ENCODE measurements at regions not wholly inside any gene's neighbourhood (a gene's known extent, or its start where the extent isn't known, plus 50 kb on each side); places are given as distances from the start of the nearest gene placed in this dataset.
"Not testable (repeated sequence)": the region's sequence is repeated elsewhere in the genome, so short reads cannot be mapped to it uniquely, and the experiment has no call there.

DNA sequence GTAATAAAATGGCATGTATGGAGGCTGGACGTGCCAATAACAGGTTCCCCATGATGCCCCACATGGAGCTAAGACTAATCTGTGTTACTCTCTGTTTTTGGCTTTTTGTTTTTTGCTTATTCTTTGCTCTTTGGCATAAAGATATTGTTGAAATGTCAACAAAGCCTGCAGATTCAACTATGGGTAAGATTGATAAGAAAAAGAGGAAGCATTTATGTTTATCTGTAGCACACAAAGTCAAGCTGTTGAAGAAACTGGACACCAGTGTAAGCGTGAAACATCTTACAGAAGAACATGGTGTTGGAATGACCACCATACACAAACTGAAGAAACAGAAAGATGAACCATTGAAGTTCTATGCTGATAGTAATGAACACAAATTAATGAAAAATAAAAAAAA, 402.7 kb downstream of the LTN1 start:
- no peak for DNase-seq (ENCODE audit: low spot score)

DNA sequence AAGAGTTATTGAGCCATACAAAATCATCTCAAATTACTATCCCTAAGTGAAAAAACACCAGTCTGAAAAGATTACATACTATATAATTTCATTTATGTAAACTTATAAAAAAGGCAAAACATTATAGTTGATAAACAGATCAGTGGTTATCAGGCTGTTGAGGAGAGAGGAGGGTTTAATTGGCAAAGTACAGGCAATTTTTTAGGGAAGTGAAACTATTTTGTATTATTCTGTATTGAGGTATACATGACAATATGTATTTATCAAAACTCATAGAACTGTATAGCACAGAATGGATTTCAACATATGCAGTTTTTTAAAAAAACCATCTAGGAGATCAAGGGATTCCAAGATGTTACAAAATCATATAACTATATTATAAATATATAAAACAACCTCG, 403.7 kb downstream of the LTN1 start:
- no peak for DNase-seq (ENCODE audit: low spot score)

DNA sequence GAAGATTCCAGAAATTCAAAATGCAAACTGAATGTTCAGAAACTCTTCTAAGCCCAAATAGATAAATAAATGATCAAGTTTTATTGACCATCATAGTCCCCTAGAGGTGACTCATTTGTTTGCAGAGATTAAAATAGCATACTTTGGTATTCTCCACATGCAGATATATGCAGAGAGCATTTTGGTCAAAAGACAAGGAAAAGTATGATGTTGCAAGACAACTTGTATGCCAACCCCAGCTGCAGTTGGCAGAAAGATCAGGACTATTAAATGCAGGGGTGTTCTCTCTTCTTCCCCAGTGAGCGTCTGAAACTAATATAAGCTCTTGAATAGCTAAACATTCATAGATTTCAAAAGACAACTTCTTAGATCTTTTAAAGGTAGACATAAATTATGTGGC, 404.9 kb downstream of the LTN1 start:
- no peak for DNase-seq (ENCODE audit: low spot score)

DNA sequence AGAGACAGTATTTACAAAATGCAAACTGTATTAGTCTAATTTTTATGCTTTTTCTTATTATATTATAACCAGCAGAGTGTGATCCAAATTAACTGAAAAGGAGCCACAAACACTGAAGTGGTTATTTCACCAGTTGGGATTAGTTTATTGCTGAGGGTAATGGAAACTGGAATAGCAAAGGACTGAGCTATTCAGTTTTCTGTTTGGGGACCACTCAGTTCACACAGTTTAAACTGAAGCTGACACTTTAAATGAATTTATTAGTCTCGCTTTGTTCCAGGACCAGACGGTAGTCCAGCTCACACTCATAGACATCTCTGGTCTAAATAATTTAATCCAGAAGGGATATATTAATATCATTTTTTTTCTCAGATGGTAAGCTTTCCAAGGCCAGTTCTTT, 410.7 kb downstream of the LTN1 start:
- DNase-seq (ENCODE audit: low spot score): no peak

DNA sequence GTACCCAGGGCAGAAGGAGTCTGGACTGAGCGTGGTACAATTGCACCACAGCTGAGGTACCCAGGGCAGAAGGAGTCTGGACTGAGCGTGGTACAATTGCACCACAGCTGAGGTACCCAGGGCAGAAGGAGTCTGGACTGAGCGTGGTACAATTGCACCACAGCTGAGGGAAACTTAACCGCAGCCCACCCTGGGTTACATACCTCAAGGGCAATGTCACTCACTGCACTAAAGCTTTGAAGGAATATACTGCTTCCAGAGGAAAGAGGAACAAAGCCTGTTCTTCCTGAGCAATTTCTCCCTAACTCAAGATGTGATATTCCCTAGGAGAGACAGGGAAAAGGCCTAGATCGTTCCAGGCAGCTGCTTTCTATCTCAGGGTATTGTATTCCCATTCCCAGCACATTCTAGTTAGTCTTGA, 411.4 kb downstream of the LTN1 start:
- not testable (repeated sequence) for DNase-seq (ENCODE audit: low spot score)

DNA sequence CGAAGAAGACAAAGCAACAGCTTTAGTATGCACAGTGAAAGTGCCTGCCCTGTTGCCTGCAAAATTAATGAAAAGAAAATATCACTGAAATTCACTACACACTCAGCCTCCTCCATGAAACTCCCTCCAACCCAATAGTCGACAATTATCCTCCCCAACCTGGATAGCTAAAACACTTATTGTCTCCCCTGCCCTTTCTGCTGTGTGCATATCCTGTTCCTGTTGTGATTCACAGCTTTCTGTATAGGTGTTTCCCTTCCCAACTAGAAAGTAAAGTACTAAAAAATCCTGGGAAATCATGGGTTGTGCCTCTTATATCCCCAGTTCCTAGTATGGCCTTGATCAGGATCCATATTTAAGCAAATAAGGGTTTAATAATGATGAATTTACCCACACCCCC, 412.1 kb downstream of the LTN1 start:
- DNase-seq (ENCODE audit: low spot score): no peak

DNA sequence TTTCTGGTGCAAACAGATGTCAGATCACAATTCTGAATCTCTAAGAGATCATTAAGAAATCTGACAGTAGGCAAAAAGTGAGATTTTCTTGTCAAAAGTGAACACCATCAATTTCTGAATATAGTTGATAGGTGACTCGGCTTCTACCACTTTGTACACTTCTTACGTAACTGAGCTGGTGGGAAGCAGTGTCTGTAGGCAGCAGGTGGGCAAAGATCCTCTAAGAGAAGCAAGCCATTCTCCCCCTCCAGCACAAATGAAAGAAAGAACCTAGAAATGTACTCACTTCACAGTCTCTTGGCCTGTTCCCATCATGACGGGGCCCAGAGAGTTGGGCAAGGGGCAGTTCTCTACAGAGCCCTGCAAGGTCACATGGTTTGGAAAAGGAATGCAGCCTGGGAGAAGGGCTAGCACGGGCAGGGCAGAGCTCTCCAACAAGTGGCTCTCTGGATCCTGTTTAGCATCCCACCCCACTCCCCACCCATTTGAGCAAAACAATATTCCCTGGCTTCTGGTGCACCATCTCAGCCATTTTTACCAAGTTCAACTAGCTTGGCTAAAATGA, 412.6 kb downstream of the LTN1 start:
- DNase-seq (ENCODE audit: low spot score): no peak

DNA sequence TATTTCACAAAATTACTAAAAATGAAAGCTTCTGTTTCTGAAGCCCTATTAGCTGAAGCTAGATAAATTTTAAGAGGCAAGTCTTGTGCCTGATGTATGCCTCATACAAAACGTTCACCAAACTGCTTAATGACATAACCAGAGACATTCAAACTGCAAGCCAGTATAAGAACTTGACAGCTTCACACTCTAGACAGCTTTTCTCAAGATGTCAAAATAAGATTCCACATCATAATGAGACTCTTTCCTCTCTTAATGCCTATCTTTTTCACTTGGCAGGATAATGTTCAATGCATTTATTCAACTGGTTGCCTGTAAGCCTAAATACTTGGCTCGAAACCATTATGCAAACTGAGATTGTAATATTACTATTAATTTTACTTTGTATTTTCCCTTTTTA, 424.0 kb downstream of the LTN1 start:
- DNase-seq (ENCODE audit: low spot score): no peak

DNA sequence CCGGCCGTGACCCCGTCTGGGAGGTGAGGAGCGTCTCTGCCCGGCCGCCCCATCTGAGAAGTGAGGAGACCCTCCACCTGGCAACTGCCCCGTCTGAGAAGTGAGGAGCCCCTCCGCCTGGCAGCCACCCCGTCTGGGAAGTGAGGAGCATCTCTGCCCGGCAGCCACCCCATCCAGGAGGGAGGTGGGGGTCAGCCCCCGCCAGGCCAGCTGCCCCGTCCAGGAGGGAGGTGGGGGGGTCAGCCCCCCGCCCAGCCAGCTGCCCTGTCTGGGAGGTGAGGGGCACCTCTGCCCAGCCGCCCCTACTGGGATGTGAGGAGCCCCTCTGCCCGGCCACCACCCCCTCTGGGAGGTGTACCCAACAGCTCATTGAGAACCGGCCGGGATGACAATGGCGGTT, 428.7 kb downstream of the LTN1 start:
- not testable (repeated sequence) for DNase-seq (ENCODE audit: low spot score)

DNA sequence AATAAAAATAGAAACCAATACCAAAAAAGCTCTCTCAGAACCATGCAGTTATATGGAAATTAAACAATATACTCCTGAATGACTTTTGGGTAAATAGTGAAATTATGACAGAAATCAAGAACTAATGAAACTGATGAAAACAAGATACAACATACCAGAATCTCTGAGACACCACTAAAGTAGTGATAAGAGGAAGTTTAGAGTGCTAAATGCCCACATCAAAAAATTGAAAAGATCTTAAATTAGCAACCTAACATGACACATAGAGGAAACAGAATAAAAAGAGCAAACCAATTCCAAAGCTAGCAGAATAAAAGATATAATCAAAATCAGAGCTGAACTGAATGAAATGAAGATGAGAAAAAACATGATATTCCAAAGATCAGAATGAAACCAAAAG, 430.9 kb downstream of the LTN1 start:
- DNase-seq (ENCODE audit: low spot score): no peak

DNA sequence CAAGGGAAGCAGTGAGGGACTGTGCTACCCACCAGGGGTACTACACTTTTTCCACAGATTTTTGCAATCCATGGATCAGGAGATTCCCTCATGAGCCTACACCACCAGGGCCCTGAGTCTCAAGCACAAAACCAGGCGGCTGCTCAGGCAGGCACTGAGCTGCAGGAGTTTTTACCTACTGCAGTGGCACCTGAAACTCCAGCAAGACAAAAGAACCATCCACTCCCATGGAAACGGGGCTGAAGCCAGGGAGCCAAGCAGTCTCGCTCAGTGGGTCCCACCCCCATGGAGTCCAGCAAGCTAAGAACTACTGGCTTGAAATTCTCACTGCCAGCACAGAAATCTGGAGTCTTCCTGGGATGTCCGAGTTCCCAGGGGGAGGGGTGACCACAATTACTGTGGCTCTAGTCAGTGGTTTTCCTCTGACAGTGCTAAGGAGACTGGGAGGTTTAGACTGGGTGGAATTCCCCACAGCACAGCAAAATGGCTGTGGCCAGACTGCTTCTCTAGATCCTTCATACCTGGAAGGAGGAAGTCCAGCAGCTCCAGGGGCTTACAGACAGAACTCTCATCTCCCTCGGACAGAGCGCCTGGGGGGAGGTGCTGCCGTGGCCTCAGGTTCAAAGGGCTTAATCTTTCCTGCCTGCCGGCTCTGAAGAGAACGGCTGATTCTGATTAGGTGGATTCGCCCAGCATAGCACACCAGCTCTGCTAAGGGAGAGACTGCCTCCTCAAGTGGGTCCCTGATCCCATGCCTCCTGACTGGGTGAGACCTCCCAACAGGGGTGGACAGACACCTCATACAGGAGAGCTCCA, 437.8 kb downstream of the LTN1 start:
- peak; percentile 5 for DNase-seq (ENCODE audit: low spot score)

DNA sequence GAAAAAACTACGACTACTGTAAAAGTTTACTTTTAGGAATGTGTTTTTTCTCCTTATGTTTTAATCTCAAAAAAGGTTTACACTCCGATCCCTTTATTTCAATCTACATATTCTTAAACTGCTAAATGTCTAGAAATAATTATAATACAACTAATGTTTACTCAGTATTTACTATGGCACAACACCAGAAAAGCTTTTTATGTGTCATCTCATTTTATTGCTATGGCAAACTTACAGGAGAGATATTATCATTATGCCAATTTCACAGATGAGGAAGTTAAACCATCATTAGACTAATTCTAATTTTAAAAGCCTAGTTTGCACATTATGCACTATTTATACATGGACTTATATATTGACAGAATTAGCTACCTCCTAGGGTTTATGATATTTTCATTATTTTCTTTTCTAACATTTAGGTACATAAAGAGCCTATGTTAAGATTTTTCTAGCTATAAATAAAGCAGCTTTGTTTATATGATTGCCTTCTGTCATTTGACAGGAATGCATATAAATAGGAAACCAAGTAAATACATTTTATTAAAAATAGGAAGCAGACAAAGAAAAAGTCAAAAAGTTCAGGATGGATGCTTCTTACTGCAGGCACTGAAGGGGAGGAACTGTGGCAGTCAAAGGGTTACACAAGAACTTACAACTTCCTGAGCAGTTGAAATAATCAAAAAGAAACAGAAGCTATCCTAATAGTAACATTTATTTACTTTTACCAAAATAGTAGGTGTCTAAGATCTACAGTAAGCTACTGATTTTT, 442.4 kb downstream of the LTN1 start:
- DNase-seq (ENCODE audit: low spot score): no peak

DNA sequence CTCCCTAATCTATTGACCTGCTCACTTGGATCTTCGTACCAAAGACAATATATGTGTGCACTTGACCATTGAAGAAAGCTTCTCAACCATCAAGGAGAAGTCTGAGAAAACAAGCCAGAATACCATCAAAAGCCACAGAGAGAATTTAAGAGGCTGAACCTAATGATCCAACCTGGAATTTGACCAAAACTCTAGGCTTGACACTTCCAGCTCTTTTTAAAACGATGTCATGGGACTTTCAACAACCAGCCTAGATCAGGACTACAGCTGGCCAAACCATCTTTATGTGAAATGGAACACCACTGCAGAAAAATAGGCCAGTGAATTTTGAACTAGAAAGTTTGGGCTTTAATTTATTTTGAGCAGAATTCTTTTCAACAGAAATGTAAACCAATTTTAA, 444.4 kb downstream of the LTN1 start:
- DNase-seq (ENCODE audit: low spot score): no peak

DNA sequence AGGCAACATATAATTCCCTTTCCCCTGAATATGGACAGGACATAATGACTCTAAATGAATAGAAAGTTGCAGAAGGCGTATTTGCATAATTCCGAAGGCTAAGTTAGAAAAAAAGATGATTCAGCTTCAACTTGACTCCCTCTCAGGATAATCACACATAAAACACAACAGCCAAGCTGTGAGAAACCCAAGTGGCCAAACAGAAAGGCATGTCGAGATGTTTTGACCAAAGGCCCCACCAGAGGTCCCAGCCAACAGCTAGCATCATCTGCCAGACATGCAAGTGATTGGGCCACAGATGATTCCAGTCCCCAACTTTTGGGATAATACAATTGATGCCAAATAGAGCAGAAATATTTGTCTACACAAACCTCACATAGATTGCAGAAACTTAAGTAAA, 444.9 kb downstream of the LTN1 start:
- DNase-seq (ENCODE audit: low spot score): no peak

DNA sequence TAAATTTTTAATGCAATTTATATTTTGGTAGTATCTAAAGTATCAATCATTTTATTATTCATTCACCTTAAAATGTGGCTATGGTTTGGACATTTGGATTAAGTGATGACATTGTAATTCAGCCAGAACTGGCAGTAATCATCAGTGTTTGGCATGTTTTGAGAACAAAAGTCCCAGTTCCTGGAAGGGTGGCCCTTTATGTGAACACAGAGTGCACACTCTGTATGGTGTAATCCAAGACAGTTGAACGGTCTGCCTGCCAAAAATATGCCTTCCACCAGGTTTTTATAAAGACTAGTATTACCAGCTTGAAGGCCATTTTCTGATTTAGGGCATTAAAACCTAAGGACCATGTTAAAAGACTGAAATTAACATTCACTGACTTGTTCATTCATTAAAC, 448.7 kb downstream of the LTN1 start:
- DNase-seq (ENCODE audit: low spot score): no peak

DNA sequence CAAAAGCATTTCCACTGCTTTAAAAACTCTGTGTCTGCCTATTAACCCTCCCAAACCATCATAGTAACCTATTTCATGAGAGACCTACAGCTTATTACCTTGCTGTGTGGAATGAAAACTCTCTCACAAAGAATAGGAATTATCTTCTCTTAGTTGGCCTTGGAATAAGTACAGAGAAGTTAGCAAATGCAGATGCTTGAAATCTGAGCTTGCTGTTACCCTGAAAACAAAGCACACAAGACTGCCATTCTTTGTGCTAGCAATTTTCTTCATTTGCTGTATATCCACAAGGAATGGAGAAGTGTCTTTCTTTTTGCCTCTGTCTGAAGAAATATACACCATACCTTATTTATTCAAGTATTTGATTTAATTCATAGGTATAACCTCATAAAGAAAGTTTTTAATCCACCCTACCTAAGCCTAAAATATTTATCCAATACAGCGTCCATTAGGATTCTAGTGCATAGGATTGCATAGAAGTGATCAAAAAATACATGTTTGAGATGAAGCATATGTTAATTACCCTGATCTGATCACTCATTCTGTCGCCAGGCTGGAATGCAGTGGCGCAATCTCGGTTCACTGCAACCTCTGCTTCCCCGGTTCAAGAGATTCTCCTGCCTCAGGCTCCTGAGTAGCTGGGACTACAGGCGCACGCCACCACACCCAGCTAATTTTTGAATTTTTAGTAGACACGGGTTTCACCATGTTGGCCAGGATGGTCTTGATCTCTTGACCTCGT, 451.1 kb downstream of the LTN1 start:
- DNase-seq (ENCODE audit: low spot score): no peak

DNA sequence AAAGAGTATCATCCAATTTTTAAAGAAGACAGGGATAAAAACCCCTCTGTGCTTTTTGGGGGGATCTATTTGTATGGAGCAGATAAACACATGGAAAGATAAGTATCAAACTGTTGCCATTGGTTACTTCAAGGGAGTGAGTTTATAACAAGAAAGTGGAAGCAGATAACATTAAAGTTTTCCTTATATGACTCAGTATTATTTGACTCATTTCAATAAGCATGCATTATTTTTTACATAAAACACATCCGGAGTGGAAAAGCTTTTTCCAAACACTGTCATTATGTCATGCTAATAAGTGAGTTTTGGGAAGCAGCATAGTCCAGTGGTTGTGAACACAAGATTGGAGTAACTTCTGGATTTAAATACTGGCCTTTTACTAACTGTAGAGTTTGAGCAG, 452.2 kb downstream of the LTN1 start:
- no peak for DNase-seq (ENCODE audit: low spot score)

DNA sequence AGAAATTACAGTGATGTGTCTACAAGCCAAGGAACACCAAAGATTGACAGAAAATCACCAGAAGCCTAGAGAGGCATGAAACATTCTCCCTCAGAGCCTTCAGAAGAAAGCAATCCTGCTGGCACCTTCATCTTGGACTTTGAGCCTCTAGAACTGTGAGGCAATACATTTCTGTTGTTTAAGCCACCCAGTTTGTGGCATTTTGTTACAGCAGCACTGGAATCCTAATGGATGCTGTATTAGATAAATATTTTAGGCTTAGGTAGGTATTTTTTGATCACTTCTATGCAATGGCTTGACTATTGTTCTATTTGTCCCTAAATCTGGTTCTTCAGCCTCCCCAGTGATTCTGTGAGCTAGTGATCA, 453.1 kb downstream of the LTN1 start:
- no peak for DNase-seq (ENCODE audit: low spot score)

DNA sequence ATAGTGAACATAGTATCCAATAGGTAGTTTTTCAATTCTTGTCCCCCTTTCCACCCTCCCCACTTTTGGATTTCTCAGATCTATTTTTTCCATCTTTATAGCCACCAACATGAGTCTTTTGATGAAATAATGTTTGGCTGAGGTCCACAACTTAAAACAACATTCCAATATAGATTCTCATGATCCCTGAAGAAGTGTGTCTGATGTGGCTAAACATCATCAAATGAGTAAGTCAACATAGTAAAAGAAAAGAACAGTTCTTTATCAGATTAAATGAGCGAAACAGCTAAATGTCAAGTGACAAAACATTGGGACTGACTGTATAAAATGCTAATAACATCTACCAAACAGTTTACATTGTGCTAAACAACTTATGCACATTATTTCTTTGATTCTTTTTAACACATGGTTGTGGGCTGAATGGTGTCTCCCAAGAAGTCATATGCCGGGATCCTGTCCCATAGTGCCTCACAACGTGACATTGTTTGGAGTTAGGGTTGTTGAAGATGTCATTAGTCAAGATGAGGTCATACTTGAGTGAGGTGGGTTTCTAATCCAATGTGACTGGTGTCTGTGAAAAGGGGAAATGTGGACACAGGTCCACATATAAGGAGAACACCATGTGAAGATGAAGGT, 453.6 kb downstream of the LTN1 start:
- no peak for DNase-seq (ENCODE audit: low spot score)

DNA sequence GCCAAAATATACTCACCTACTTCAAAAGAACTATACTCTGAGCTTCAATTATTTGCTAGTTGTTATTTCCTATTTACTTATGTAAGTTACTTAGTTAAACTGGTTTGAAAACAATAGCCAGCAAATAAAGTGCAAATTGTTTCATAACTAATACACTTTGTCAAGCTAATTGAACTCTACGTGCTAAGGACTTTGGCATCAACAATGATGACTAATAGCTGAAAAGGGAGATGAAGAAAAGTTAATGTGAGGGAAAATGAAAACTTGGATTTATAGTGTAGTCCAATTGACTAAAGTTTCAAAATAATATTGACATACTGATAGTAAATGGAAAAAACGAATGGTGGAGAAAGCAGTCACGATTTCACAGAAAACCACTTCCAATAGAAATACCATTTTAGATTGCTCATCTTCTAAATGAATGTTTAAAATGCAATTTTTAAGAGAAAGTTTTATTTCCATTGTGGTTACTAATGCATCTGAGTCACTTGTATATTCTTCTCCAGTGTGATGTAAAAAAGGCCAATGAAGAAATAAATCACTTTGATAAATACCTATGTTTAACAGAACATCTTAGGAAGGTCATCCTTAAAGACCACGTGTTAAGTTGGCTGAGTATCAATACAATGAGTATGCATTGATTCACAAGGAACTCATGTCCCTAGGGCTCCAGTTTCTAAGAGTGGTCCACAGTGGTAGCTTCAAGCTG, 455.2 kb downstream of the LTN1 start:
- DNase-seq (ENCODE audit: low spot score): no peak

DNA sequence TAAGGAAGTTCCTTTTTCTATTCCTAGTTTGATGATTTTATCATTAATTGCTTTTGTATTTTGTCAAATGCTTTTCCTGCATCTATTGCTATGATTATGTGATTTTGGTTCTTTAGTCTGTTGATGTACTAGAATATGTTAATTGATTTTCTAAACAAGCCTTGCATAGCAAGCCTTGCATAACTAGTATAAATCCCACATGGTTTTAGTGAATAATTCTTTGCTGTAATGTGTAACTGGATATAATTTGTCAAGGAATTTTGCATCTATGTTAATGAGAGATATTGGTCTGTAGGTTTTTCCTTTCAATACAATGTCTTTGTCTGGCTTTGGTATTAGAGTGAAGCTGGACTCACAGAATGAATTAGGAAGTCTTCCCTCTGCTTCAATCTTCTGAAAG, 460.2 kb downstream of the LTN1 start:
- no peak for DNase-seq (ENCODE audit: low spot score)

DNA sequence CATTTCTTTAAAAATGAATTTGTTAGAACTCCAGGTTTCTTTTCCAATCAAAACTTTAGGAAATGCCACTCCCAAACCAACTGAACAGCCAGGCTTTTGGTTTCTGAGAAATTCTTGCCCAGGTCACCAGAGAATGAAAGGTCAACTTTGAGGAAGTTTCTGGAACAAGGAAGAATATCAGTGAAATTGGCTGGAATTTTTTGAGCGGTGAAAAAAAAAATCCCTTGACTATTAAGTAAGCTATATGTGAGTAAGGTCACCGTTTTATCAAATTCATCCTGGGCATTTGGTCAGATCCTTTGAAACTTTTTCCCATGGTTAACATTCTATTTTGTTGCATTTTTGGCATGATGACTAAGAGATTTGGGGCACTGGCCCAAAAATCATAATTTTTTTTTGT, 469.3 kb downstream of the LTN1 start:
- DNase-seq (ENCODE audit: low spot score): no peak
